ENCODE measurements at regions not wholly inside any gene's neighbourhood (a gene's known extent, or its start where the extent isn't known, plus 50 kb on each side); places are given as distances from the start of the nearest gene placed in this dataset.

DNA sequence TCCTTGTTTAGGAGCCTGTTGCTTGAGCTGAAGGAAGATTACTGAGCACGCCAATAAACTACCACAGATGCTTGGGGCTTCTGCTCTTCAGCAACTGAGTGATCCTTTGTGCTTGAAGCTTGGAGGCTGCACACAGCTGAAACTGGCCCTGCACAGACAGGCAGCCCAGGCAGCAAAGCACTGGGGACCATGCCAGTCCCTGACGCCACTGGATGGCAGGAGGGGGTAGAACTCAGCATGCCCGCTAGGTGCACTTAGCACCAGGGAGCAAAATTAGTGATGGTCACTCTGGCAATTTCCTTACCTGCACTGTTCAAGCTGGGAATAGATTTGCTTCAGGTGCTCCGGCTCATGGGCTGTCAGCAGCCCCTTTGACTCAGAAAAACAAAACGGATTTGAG lies 91.5 kb downstream of the FAM50B start:
- TF ChIP-seq, protein P1, sequence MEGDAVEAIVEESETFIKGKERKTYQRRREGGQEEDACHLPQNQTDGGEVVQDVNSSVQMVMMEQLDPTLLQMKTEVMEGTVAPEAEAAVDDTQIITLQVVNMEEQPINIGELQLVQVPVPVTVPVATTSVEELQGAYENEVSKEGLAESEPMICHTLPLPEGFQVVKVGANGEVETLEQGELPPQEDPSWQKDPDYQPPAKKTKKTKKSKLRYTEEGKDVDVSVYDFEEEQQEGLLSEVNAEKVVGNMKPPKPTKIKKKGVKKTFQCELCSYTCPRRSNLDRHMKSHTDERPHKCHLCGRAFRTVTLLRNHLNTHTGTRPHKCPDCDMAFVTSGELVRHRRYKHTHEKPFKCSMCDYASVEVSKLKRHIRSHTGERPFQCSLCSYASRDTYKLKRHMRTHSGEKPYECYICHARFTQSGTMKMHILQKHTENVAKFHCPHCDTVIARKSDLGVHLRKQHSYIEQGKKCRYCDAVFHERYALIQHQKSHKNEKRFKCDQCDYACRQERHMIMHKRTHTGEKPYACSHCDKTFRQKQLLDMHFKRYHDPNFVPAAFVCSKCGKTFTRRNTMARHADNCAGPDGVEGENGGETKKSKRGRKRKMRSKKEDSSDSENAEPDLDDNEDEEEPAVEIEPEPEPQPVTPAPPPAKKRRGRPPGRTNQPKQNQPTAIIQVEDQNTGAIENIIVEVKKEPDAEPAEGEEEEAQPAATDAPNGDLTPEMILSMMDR (IDR thresholded peaks at IDR 0.05; ENCODE audit: low read depth, low read length, poor library complexity, severe bottlenecking): no peak
- no peak for TF ChIP-seq EZH2phosphoT487 (IDR thresholded peaks at IDR 0.05; ENCODE audit: borderline replicate concordance, low read length)
- Histone ChIP-seq H3K4me1 (ENCODE audit: control insufficient read depth, low read length) (no peaks in the 10 kb centered on the region), H3K9me3 (ENCODE audit: control insufficient read depth, insufficient read depth, low read length) (no peaks in the 10 kb centered on the region), H3K9me2 (replicated peaks; ENCODE audit: control insufficient read depth, low read length) (no peaks in the 10 kb centered on the region), H3K36me3 (ENCODE audit: control insufficient read depth, low read length) (no peaks in the 10 kb centered on the region), H3K27me3 (ENCODE audit: control insufficient read depth, low read length) (peaks cover 14% of the 10 kb centered on the region), H3F3A (ENCODE audit: control insufficient read depth, insufficient read depth) (no peaks in the 10 kb centered on the region), H4K20me1 (ENCODE audit: control insufficient read depth, insufficient read depth, low read depth, low read length) (no peaks in the 10 kb centered on the region), H3K79me2 (ENCODE audit: control insufficient read depth, low read length) (no peaks in the 10 kb centered on the region), H3K4me3 (ENCODE audit: low read length) (no peak overlapping the region), H3K4me2 (ENCODE audit: low read length) (no peak overlapping the region), H3K27ac (ENCODE audit: low read depth, low read length) (no peak overlapping the region)

DNA sequence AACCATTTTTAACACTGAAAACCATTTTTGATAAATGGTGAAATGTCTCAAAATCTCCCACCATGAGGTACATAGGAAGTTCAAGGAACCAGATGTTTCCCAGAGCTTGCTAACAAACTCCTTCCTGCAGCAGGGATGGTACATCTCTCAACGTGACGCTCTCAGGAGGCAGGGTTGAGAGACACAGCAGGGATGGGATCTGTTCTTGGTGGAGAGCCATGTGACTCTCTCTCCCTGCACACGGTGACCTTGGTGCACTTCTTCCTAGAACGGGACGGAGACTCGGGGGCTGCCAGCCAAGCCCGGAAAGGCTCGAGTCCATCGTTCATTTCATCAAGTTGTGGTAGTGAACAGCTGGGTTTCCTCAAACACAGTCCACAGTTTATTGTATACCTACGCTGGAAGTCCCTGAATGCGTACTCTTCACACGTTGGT lies 94.2 kb downstream of the FAM50B start:
- H3K9me2 ChIP-seq (replicated peaks; ENCODE audit: control insufficient read depth, low read length): no peaks in the 10 kb centered on the region
- no peaks in the 10 kb centered on the region for H3K79me2 ChIP-seq (ENCODE audit: control insufficient read depth, low read length)
- H4K20me1 ChIP-seq (ENCODE audit: control insufficient read depth, insufficient read depth, low read depth, low read length): no peaks in the 10 kb centered on the region
- no peaks in the 10 kb centered on the region for H3K9me3 ChIP-seq (ENCODE audit: control insufficient read depth, insufficient read depth, low read length)
- no peaks in the 10 kb centered on the region for H3K4me1 ChIP-seq (ENCODE audit: control insufficient read depth, low read length)
- H3K27me3 ChIP-seq (ENCODE audit: control insufficient read depth, low read length): peaks cover 4% of the 10 kb centered on the region
- H3K4me2 ChIP-seq (ENCODE audit: low read length): no peak overlapping the region
- TF ChIP-seq, protein P1 (IDR thresholded peaks at IDR 0.05; ENCODE audit: low read depth, low read length, poor library complexity, severe bottlenecking): no peak
- H3K36me3 ChIP-seq (ENCODE audit: control insufficient read depth, low read length): no peaks in the 10 kb centered on the region
- H3F3A ChIP-seq (ENCODE audit: control insufficient read depth, insufficient read depth): no peaks in the 10 kb centered on the region
- H3K27ac ChIP-seq (ENCODE audit: low read depth, low read length): no peak overlapping the region
- no peak overlapping the region for H3K4me3 ChIP-seq (ENCODE audit: low read length)

DNA sequence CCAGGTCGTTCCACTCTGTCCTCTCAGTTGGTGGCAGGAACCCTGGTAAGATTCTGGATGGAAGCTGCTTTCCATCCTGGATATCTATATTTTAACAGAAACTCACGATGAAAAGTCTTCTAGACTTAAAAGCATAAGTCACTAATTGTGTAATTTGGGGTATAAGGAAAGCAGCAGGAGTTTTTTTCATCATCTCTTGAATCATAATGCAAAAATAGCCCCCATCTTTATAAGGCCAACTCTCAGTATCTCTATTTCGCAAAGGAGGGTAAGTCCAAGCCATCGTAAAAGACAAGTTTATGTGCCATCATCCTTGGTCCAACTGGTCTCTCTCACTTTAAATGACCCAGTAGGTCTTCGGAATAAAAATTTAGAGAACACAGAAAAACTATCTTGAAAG lies 95.1 kb downstream of the FAM50B start:
- Histone ChIP-seq H3K27me3 (ENCODE audit: control insufficient read depth, low read length) (no peaks in the 10 kb centered on the region), H3K79me2 (ENCODE audit: control insufficient read depth, low read length) (no peaks in the 10 kb centered on the region), H3K9me2 (replicated peaks; ENCODE audit: control insufficient read depth, low read length) (no peaks in the 10 kb centered on the region), H3K4me2 (ENCODE audit: low read length) (no peak overlapping the region), H3K4me1 (ENCODE audit: control insufficient read depth, low read length) (no peaks in the 10 kb centered on the region), H3K36me3 (ENCODE audit: control insufficient read depth, low read length) (no peaks in the 10 kb centered on the region), H3K4me3 (ENCODE audit: low read length) (no peak overlapping the region), H4K20me1 (ENCODE audit: control insufficient read depth, insufficient read depth, low read depth, low read length) (no peaks in the 10 kb centered on the region), H3K9me3 (ENCODE audit: control insufficient read depth, insufficient read depth, low read length) (no peaks in the 10 kb centered on the region), H3F3A (ENCODE audit: control insufficient read depth, insufficient read depth) (no peaks in the 10 kb centered on the region), H3K27ac (ENCODE audit: low read depth, low read length) (no peak overlapping the region)
- no peak for TF ChIP-seq EZH2phosphoT487 (IDR thresholded peaks at IDR 0.05; ENCODE audit: borderline replicate concordance, low read length)
- TF ChIP-seq, protein P1 (IDR thresholded peaks at IDR 0.05; ENCODE audit: low read depth, low read length, poor library complexity, severe bottlenecking): no peak

DNA sequence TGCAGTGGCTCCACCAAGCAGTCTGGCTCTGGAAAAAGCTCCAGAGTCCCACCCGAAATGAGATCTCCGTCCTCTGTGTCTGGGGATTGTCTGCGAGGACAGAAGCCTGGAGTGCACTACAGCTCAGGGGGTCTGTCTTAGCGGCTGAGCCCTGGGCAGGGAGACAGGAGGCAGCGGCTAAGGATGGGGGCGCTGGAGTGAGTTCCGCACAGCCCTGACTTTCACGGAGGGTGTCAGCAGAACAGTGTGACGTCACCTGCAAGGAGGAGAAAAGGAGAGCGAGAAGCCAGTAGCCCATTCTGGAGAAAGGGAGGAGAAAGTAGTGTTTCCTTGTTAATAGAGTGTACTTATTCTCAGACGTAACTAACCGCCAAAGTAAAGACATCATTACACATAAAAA lies 97.6 kb downstream of the FAM50B start:
- H3K4me1 ChIP-seq (ENCODE audit: control insufficient read depth, low read length): no peaks in the 10 kb centered on the region
- H3K9me3 ChIP-seq (ENCODE audit: control insufficient read depth, insufficient read depth, low read length): peaks cover 3% of the 10 kb centered on the region; the same call in 1 of the 2 replicates
- peaks cover 7% of the 10 kb centered on the region for H3K27me3 ChIP-seq (ENCODE audit: control insufficient read depth, low read length)
- no peaks in the 10 kb centered on the region for H3F3A ChIP-seq (ENCODE audit: control insufficient read depth, insufficient read depth)
- H3K9me2 ChIP-seq (replicated peaks; ENCODE audit: control insufficient read depth, low read length): no peaks in the 10 kb centered on the region
- no peak overlapping the region for H3K27ac ChIP-seq (ENCODE audit: low read depth, low read length)
- H3K4me2 ChIP-seq (ENCODE audit: low read length): no peak overlapping the region
- no peak overlapping the region for H3K4me3 ChIP-seq (ENCODE audit: low read length)
- no peaks in the 10 kb centered on the region for H3K79me2 ChIP-seq (ENCODE audit: control insufficient read depth, low read length)
- no peaks in the 10 kb centered on the region for H4K20me1 ChIP-seq (ENCODE audit: control insufficient read depth, insufficient read depth, low read depth, low read length)
- H3K36me3 ChIP-seq (ENCODE audit: control insufficient read depth, low read length): no peaks in the 10 kb centered on the region
- no peak for TF ChIP-seq EZH2phosphoT487 (IDR thresholded peaks at IDR 0.05; ENCODE audit: borderline replicate concordance, low read length)

Measured in DOHH2 (cell line).